Upper lobe of left lung (tissue), 4 donors: ENCODE measurements at regions not wholly inside any gene's neighbourhood (a gene's known extent, or its start where the extent isn't known, plus 50 kb on each side); places are given as distances from the start of the nearest gene placed in this dataset.

Experiments used
- CTCF ChIP-seq, 6 experiments: fragments of 450-650 bp in 4 of 6; fragments of 200-600 bp in 2 of 6; sonication (generic) in 2 of 6; IDR thresholded peaks; one replicate each; pipeline ENCODE4 v1.5.1; 2016 to 2019; ENCODE audit warnings: antibody characterized with exemption in 6 of 6
- EP300 ChIP-seq, 4 donors: sonication (generic); formaldehyde crosslinking; IDR thresholded peaks; one replicate each; pipeline ENCODE4 v1.5.1; 2017; ENCODE audit warnings: antibody characterized with exemption in 4 of 4, control low read depth in 2 of 4

GRCh38 chr5:6177926-6178325 is 200.4 kb downstream of the MED10 start:
- TF ChIP-seq CTCF (IDR thresholded peaks at IDR 0.05), result no peak
- TF ChIP-seq EP300 (IDR thresholded peaks at IDR 0.05), result no peak
